ENCODE measurements at regions not wholly inside any gene's neighbourhood (a gene's known extent, or its start where the extent isn't known, plus 50 kb on each side); places are given as distances from the start of the nearest gene placed in this dataset.

GRCh38 chr20:10939331-10939941, 265.6 kb upstream of the JAG1 start:
- no peak overlapping the region for H3K9ac ChIP-seq (ENCODE audit: low read length)
- no peak overlapping the region for H3K27ac ChIP-seq (ENCODE audit: low read length)
- H3K4me3 ChIP-seq (ENCODE audit: low read length): no peak overlapping the region
- H3K4me2 ChIP-seq (ENCODE audit: low read length): no peak overlapping the region
- peaks cover 25% of the 10 kb centered on the region for H3K4me1 ChIP-seq (ENCODE audit: low read length)
- H4K20me1 ChIP-seq (ENCODE audit: insufficient read depth, low read length): no peaks in the 10 kb centered on the region
- H3K36me3 ChIP-seq (replicated peaks; ENCODE audit: low read depth, low read length): no peaks in the 10 kb centered on the region
- H3K9me3 ChIP-seq (ENCODE audit: insufficient read depth, low read length): no peaks in the 10 kb centered on the region
- H3K79me2 ChIP-seq (ENCODE audit: low read length): no peaks in the 10 kb centered on the region
- peaks cover 22% of the 10 kb centered on the region for H3K27me3 ChIP-seq (ENCODE audit: low read depth, low read length)
- H2AFZ ChIP-seq (ENCODE audit: low read depth, low read length): no peak overlapping the region
- TF ChIP-seq CTCF (IDR thresholded peaks at IDR 0.05; ENCODE audit: low read depth, low read length): no peak
- no peak for TF ChIP-seq EZH2phosphoT487 (IDR thresholded peaks at IDR 0.05; ENCODE audit: low read depth)

- TF ChIP-seq EZH2phosphoT487 (IDR thresholded peaks at IDR 0.05; ENCODE audit: low read depth) (no peak), CTCF (IDR thresholded peaks at IDR 0.05; ENCODE audit: low read depth, low read length) (peak; percentile 48)
- Histone ChIP-seq H3K9me3 (ENCODE audit: insufficient read depth, low read length) (no peaks in the 10 kb centered on the region), H2AFZ (ENCODE audit: low read depth, low read length) (no peak overlapping the region; the same call in 1 of the 2 replicates)
These were observed 267.1 kb upstream of the JAG1 start for GRCh38 chr20:10940941-10941340.

GRCh38 chr20:10943686-10944265, 270.0 kb upstream of the JAG1 start:
- H3K79me2 ChIP-seq (ENCODE audit: low read length): no peaks in the 10 kb centered on the region

More at GRCh38 chr20:10940941-10941340, 267.1 kb upstream of the JAG1 start:
- Histone ChIP-seq H3K27ac (ENCODE audit: low read length) (peak overlapping the region; percentile 64), H4K20me1 (ENCODE audit: insufficient read depth, low read length) (no peaks in the 10 kb centered on the region), H3K79me2 (ENCODE audit: low read length) (no peaks in the 10 kb centered on the region), H3K4me3 (ENCODE audit: low read length) (peak overlapping the region; percentile 37), H3K36me3 (replicated peaks; ENCODE audit: low read depth, low read length) (no peaks in the 10 kb centered on the region), H3K27me3 (ENCODE audit: low read depth, low read length) (peaks cover 22% of the 10 kb centered on the region), H3K4me2 (ENCODE audit: low read length) (peak overlapping the region; percentile 72), H3K9ac (ENCODE audit: low read length) (no peak overlapping the region; the same call in 1 of the 2 replicates), H3K4me1 (ENCODE audit: low read length) (peaks cover 34% of the 10 kb centered on the region)

More at GRCh38 chr20:10943686-10944265, 270.0 kb upstream of the JAG1 start:
- Histone ChIP-seq H3K27me3 (ENCODE audit: low read depth, low read length) (peaks cover 20% of the 10 kb centered on the region), H3K9ac (ENCODE audit: low read length) (no peak overlapping the region), H2AFZ (ENCODE audit: low read depth, low read length) (no peak overlapping the region), H3K27ac (ENCODE audit: low read length) (no peak overlapping the region), H3K36me3 (replicated peaks; ENCODE audit: low read depth, low read length) (no peaks in the 10 kb centered on the region), H3K9me3 (ENCODE audit: insufficient read depth, low read length) (no peaks in the 10 kb centered on the region), H3K4me2 (ENCODE audit: low read length) (no peak overlapping the region), H4K20me1 (ENCODE audit: insufficient read depth, low read length) (no peaks in the 10 kb centered on the region), H3K4me1 (ENCODE audit: low read length) (peaks cover 40% of the 10 kb centered on the region), H3K4me3 (ENCODE audit: low read length) (no peak overlapping the region)
- TF ChIP-seq EZH2phosphoT487 (IDR thresholded peaks at IDR 0.05; ENCODE audit: low read depth): no peak
- no peak for TF ChIP-seq CTCF (IDR thresholded peaks at IDR 0.05; ENCODE audit: low read depth, low read length)

Data from OCI-LY3 (cell line).